ENCODE measurements at regions not wholly inside any gene's neighbourhood (a gene's known extent, or its start where the extent isn't known, plus 50 kb on each side); places are given as distances from the start of the nearest gene placed in this dataset.

- H3K27ac Mint-ChIP-seq: no peak overlapping the region
- H4K20me1 ChIP-seq (ENCODE audit: insufficient read depth, low read length): no peaks in the 10 kb centered on the region
- no peak overlapping the region for H3K4me3 Mint-ChIP-seq
- intact Hi-C loops (cut with micrococcal nuclease): no loop called here
- no peaks in the 10 kb centered on the region for H3K36me3 ChIP-seq (replicated peaks in 1 of 2; ENCODE audit: control insufficient read depth in 1 of 2, insufficient read depth in 2 of 2, low read length in 2 of 2)
- peaks cover 0 to 17% (median 14%) of the 10 kb centered on the region in 7 donors for H3K9me3 Mint-ChIP-seq
- H3K4me3 ChIP-seq (replicated peaks in 1 of 3; ENCODE audit: low read depth in 2 of 3, low read length in 3 of 3): no peak overlapping the region
- H3K36me3 Mint-ChIP-seq: no peaks in the 10 kb centered on the region
- TF ChIP-seq, protein P1, sequence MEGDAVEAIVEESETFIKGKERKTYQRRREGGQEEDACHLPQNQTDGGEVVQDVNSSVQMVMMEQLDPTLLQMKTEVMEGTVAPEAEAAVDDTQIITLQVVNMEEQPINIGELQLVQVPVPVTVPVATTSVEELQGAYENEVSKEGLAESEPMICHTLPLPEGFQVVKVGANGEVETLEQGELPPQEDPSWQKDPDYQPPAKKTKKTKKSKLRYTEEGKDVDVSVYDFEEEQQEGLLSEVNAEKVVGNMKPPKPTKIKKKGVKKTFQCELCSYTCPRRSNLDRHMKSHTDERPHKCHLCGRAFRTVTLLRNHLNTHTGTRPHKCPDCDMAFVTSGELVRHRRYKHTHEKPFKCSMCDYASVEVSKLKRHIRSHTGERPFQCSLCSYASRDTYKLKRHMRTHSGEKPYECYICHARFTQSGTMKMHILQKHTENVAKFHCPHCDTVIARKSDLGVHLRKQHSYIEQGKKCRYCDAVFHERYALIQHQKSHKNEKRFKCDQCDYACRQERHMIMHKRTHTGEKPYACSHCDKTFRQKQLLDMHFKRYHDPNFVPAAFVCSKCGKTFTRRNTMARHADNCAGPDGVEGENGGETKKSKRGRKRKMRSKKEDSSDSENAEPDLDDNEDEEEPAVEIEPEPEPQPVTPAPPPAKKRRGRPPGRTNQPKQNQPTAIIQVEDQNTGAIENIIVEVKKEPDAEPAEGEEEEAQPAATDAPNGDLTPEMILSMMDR (IDR thresholded peaks at IDR 0.05): no peak
- no peak overlapping the region for H3K4me2 ChIP-seq (replicated peaks; ENCODE audit: extremely low read depth, low read length, poor library complexity, severe bottlenecking)
- H3K4me1 ChIP-seq (ENCODE audit: control insufficient read depth in 1 of 2, insufficient read depth in 2 of 2, low read length in 2 of 2): no peaks in the 10 kb centered on the region
- no peaks in the 10 kb centered on the region for H3K79me2 ChIP-seq (ENCODE audit: insufficient read depth, low read length)
- no peak overlapping the region for H2AFZ ChIP-seq (ENCODE audit: insufficient read depth, low read depth, low read length, poor library complexity, severe bottlenecking)
- no peaks in the 10 kb centered on the region for H3K27me3 ChIP-seq (ENCODE audit: control insufficient read depth in 2 of 2, insufficient read depth in 2 of 2, low read length in 2 of 2)
- no peak overlapping the region for H3K27ac ChIP-seq (ENCODE audit: low read depth in 1 of 2, low read length in 2 of 2)
- H3K27me3 Mint-ChIP-seq (ENCODE audit: low read depth in 3 of 3): peaks cover 4 to 8% (median 5%) of the 10 kb centered on the region in 3 donors
- WGBS (ENCODE audit: insufficient coverage): 80% methylated on average over 1 of the region's 4 CpGs
- DNase-seq: no peak
- no peaks in the 10 kb centered on the region for H3K9me3 ChIP-seq (replicated peaks in 1 of 2; ENCODE audit: control insufficient read depth in 1 of 2, insufficient read depth in 1 of 2, low read length in 2 of 2)
- no peak overlapping the region for H3K9ac ChIP-seq (ENCODE audit: insufficient read depth, low read length, poor library complexity, severe bottlenecking)
- peaks cover 4% of the 10 kb centered on the region for H3K4me1 Mint-ChIP-seq
These were observed 57.8 kb downstream of the BAMBI start for GRCh38 chr10:28734938-28735759.

- Mint-ChIP-seq H3K27ac (no peak overlapping the region), H3K4me1 (no peaks in the 10 kb centered on the region), H3K9me3 (peaks cover 0 to 14% (median 12%) of the 10 kb centered on the region in 7 donors), H3K4me3 (no peak overlapping the region), H3K27me3 (ENCODE audit: low read depth in 3 of 3) (peaks cover 2 to 8% (median 4%) of the 10 kb centered on the region in 3 donors), H3K36me3 (no peaks in the 10 kb centered on the region)
- no peaks in the 10 kb centered on the region for H3K79me2 ChIP-seq (ENCODE audit: insufficient read depth, low read length)
- H3K36me3 ChIP-seq (replicated peaks in 1 of 2; ENCODE audit: control insufficient read depth in 1 of 2, insufficient read depth in 2 of 2, low read length in 2 of 2): no peaks in the 10 kb centered on the region
- WGBS (ENCODE audit: insufficient coverage): 50% methylated on average over 2 of the region's 2 CpGs
- TF ChIP-seq, protein P1 (IDR thresholded peaks at IDR 0.05): no peak
- H3K9ac ChIP-seq (ENCODE audit: insufficient read depth, low read length, poor library complexity, severe bottlenecking): no peak overlapping the region
- intact Hi-C loops (cut with micrococcal nuclease): no loop called here
- no peaks in the 10 kb centered on the region for H3K9me3 ChIP-seq (replicated peaks in 1 of 2; ENCODE audit: control insufficient read depth in 1 of 2, insufficient read depth in 1 of 2, low read length in 2 of 2)
- no peak for DNase-seq
- no peak overlapping the region for H3K4me2 ChIP-seq (replicated peaks; ENCODE audit: extremely low read depth, low read length, poor library complexity, severe bottlenecking)
- no peak overlapping the region for H2AFZ ChIP-seq (ENCODE audit: insufficient read depth, low read depth, low read length, poor library complexity, severe bottlenecking)
- H3K4me1 ChIP-seq (ENCODE audit: control insufficient read depth in 1 of 2, insufficient read depth in 2 of 2, low read length in 2 of 2): no peaks in the 10 kb centered on the region
- no peaks in the 10 kb centered on the region for H3K27me3 ChIP-seq (ENCODE audit: control insufficient read depth in 2 of 2, insufficient read depth in 2 of 2, low read length in 2 of 2)
- H4K20me1 ChIP-seq (ENCODE audit: insufficient read depth, low read length): no peaks in the 10 kb centered on the region
- H3K4me3 ChIP-seq (replicated peaks in 1 of 3; ENCODE audit: low read depth in 2 of 3, low read length in 3 of 3): no peak overlapping the region
- H3K27ac ChIP-seq (ENCODE audit: low read depth in 1 of 2, low read length in 2 of 2): no peak overlapping the region
These were observed 59.8 kb downstream of the BAMBI start for GRCh38 chr10:28737096-28737495.
